GM12865 (cell line): ENCODE measurements at regions not wholly inside any gene's neighbourhood (a gene's known extent, or its start where the extent isn't known, plus 50 kb on each side); places are given as distances from the start of the nearest gene placed in this dataset.

ENCODE experiments used
- DNase-seq: peaks from one replicate; pipeline ENCODE4 v3.0.0; 2010; ENCODE audit warnings: low read depth
- H3K4me3 ChIP-seq: 2 replicates; pipeline ENCODE4 v1.5.1; 2011; ENCODE audit warnings: mild to moderate bottlenecking, low read depth, low read length, control low read depth
- CTCF ChIP-seq: IDR thresholded peaks from 2 replicates; pipeline ENCODE4 v1.5.1; 2011; ENCODE audit warnings: low read length, control low read depth, low read depth, inconsistent platforms; ENCODE audit not compliant: insufficient read depth; ENCODE audit errors: missing control alignments

- H3K4me3 ChIP-seq = no peak overlapping the region
- no peak for DNase-seq
- TF ChIP-seq CTCF = no peak
Observed at GRCh38 chr3:165643425-165643824, 193.8 kb downstream of the BCHE start.

- no peak for DNase-seq
- H3K4me3 ChIP-seq = no peak overlapping the region
- no peak for TF ChIP-seq CTCF
Observed at GRCh38 chr3:165642761-165643420, 194.3 kb downstream of the BCHE start.

GRCh38 chr3:165641569-165642310 is 195.5 kb downstream of the BCHE start:
- DNase-seq = no peak
- no peak for TF ChIP-seq CTCF
- no peak overlapping the region for H3K4me3 ChIP-seq

GRCh38 chr3:165640970-165641369 is 196.3 kb downstream of the BCHE start:
- TF ChIP-seq CTCF = no peak
- no peak overlapping the region for H3K4me3 ChIP-seq
- DNase-seq = no peak

GRCh38 chr3:165640031-165640430 is 197.2 kb downstream of the BCHE start:
- no peak for DNase-seq
- TF ChIP-seq CTCF = no peak
- no peak overlapping the region for H3K4me3 ChIP-seq

GRCh38 chr3:165638034-165638433 is 199.2 kb downstream of the BCHE start:
- DNase-seq = no peak
- no peak for TF ChIP-seq CTCF
- H3K4me3 ChIP-seq = no peak overlapping the region

- DNase-seq = no peak
- H3K4me3 ChIP-seq = no peak overlapping the region
- TF ChIP-seq CTCF = no peak
Observed at GRCh38 chr3:165636684-165637015, 200.6 kb downstream of the BCHE start.
